C4-2B (cell line): ENCODE measurements at regions not wholly inside any gene's neighbourhood (a gene's known extent, or its start where the extent isn't known, plus 50 kb on each side); places are given as distances from the start of the nearest gene placed in this dataset.

Experiments
- CTCF ChIP-seq: fragments of 450-650 bp; conservative IDR thresholded peaks from 2 replicates; pipeline ENCODE4 v1.5.1; 2017; ENCODE audit warnings: mild to moderate bottlenecking
- ZFX ChIP-seq: fragments of 450-650 bp; IDR thresholded peaks from 2 replicates; pipeline ENCODE4 v1.6.1; 2017

GRCh38 chr13:31042481-31043165 is 110.2 kb downstream of the TEX26 start:
- TF ChIP-seq CTCF (no peak), ZFX (no peak)
